ENCODE measurements at regions not wholly inside any gene's neighbourhood (a gene's known extent, or its start where the extent isn't known, plus 50 kb on each side); places are given as distances from the start of the nearest gene placed in this dataset.

GRCh38 chr11:112548641-112549040 is 288.0 kb upstream of the PLET1 start:
- DNase-seq = no peak

- DNase-seq = no peak
Observed at GRCh38 chr11:112553205-112553731, 292.6 kb upstream of the PLET1 start.

- no peak for DNase-seq
Observed at GRCh38 chr11:112554586-112554985, 293.9 kb upstream of the PLET1 start.

GRCh38 chr11:112555491-112556364 is 295.1 kb upstream of the PLET1 start:
- DNase-seq = peak; percentile 53

GRCh38 chr11:112558691-112559090 is 298.0 kb upstream of the PLET1 start:
- no peak for DNase-seq

- no peak for DNase-seq
Observed at GRCh38 chr11:112563808-112564207, 303.1 kb upstream of the PLET1 start.

GRCh38 chr11:112564228-112564955 is 303.7 kb upstream of the PLET1 start:
- no peak for DNase-seq

- no peak for DNase-seq
Observed at GRCh38 chr11:112565551-112565950, 304.9 kb upstream of the PLET1 start.

- no peak for DNase-seq
Observed at GRCh38 chr11:112566124-112566523, 305.5 kb upstream of the PLET1 start.

GRCh38 chr11:112570333-112570732 is 309.7 kb upstream of the PLET1 start:
- DNase-seq = no peak

GRCh38 chr11:112579282-112579681 is 318.6 kb upstream of the PLET1 start:
- no peak for DNase-seq

- DNase-seq = no peak
Observed at GRCh38 chr11:112580864-112581263, 320.2 kb upstream of the PLET1 start.

GRCh38 chr11:112581747-112582146 is 321.1 kb upstream of the PLET1 start:
- no peak for DNase-seq

- no peak for DNase-seq
Observed at GRCh38 chr11:112582366-112582765, 321.7 kb upstream of the PLET1 start.

GRCh38 chr11:112583261-112583893 is 322.7 kb upstream of the PLET1 start:
- no peak for DNase-seq

GRCh38 chr11:112584672-112585071 is 324.0 kb upstream of the PLET1 start:
- DNase-seq = no peak

- DNase-seq = no peak
Observed at GRCh38 chr11:112587664-112588063, 327.0 kb upstream of the PLET1 start.

GRCh38 chr11:112588252-112588694 is 327.6 kb upstream of the PLET1 start:
- no peak for DNase-seq

- DNase-seq = no peak
Observed at GRCh38 chr11:112589155-112589554, 328.5 kb upstream of the PLET1 start.

- no peak for DNase-seq
Observed at GRCh38 chr11:112590764-112591163, 330.1 kb upstream of the PLET1 start.

GRCh38 chr11:112593440-112593839 is 332.8 kb upstream of the PLET1 start:
- no peak for DNase-seq

- DNase-seq = no peak
Observed at GRCh38 chr11:112596324-112596723, 335.7 kb upstream of the PLET1 start.

- DNase-seq = no peak
Observed at GRCh38 chr11:112597286-112597790, 336.7 kb upstream of the PLET1 start.
